ENCODE measurements at regions not wholly inside any gene's neighbourhood (a gene's known extent, or its start where the extent isn't known, plus 50 kb on each side); places are given as distances from the start of the nearest gene placed in this dataset.

DNA sequence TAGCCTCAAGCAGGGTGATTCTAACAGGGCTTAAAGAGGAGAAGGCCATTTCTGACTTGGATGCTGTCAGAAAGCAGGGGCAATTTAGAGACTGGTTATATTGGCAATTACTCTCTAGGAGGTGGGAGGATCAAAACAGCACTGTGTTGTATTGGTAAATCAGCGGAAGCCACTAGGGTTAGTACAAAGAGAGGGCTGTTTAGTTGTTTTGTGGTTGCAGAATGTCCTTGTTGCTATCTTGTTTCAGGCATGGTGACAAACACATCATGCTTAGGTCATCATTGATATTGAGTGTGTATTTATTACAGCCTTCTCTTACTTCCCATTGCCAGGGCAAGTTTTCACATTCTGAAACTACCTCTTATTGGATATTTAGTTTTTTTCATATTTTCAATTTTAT lies 165.3 kb downstream of the TAF11L14 start:
- TF ChIP-seq POLR2AphosphoS5 (IDR thresholded peaks at IDR 0.05; ENCODE audit: low read depth, low read length): no peak
- TF ChIP-seq POLR2A (IDR thresholded peaks at IDR 0.05; ENCODE audit: low read depth, low read length): no peak
- TF ChIP-seq TAF1 (IDR thresholded peaks at IDR 0.05; ENCODE audit: borderline replicate concordance, low read depth, low read length): no peak

Measured in GM12892 (cell line).